ENCODE measurements at regions not wholly inside any gene's neighbourhood (a gene's known extent, or its start where the extent isn't known, plus 50 kb on each side); places are given as distances from the start of the nearest gene placed in this dataset.

DNA sequence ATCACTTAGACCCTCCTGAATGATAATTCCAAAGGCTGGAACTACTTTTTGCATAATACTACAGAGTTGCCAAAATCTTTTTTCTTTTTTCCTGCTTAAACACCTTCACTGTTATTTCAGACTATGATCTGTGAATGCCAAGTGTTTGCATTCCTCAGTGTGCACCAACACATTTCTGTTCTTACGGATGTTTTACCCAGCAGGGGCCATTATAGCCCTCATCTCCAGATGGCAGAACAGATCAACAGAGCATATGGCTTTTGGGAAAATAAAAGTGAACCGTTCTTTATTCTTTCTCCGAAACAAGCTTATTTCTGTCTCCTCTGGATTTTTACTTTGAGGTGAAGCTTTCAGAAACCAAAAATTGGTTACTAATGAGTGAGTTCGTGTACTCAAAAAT is 1226.6 kb upstream of the FAM98A start:
- H3K9ac ChIP-seq (ENCODE audit: low read length): no peak overlapping the region
- CTCF ChIA-PET: no interaction called here
- no peaks in the 10 kb centered on the region for H4K20me1 ChIP-seq (ENCODE audit: low read length)
- no peak for TF ChIP-seq EZH2 (IDR thresholded peaks at IDR 0.05; ENCODE audit: low read length, unreplicated experiment)
- no peak for TF ChIP-seq EZH2phosphoT487 (IDR thresholded peaks at IDR 0.05; ENCODE audit: borderline replicate concordance, low read length)
- TF ChIP-seq, protein P1, sequence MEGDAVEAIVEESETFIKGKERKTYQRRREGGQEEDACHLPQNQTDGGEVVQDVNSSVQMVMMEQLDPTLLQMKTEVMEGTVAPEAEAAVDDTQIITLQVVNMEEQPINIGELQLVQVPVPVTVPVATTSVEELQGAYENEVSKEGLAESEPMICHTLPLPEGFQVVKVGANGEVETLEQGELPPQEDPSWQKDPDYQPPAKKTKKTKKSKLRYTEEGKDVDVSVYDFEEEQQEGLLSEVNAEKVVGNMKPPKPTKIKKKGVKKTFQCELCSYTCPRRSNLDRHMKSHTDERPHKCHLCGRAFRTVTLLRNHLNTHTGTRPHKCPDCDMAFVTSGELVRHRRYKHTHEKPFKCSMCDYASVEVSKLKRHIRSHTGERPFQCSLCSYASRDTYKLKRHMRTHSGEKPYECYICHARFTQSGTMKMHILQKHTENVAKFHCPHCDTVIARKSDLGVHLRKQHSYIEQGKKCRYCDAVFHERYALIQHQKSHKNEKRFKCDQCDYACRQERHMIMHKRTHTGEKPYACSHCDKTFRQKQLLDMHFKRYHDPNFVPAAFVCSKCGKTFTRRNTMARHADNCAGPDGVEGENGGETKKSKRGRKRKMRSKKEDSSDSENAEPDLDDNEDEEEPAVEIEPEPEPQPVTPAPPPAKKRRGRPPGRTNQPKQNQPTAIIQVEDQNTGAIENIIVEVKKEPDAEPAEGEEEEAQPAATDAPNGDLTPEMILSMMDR (conservative IDR thresholded peaks at IDR 0.05; ENCODE audit: low read depth, low read length): no peak
- H3K79me2 ChIP-seq (ENCODE audit: low read length): no peaks in the 10 kb centered on the region
- H3F3A ChIP-seq (ENCODE audit: low read length, unreplicated experiment): no peaks in the 10 kb centered on the region
- POLR2A ChIA-PET (ENCODE audit: unreplicated experiment): no interaction called here
- H3K4me2 ChIP-seq (ENCODE audit: low read length): no peak overlapping the region
- H3K27me3 ChIP-seq (ENCODE audit: low read length): no peaks in the 10 kb centered on the region
- H3K4me1 ChIP-seq (ENCODE audit: insufficient read depth, low read length): no peaks in the 10 kb centered on the region
- no peaks in the 10 kb centered on the region for H3K9me2 ChIP-seq (replicated peaks; ENCODE audit: low read length)
- no peak overlapping the region for H2AFZ ChIP-seq (ENCODE audit: low read length)
- H3K27ac ChIP-seq (ENCODE audit: low read length): no peak overlapping the region
- BruUV-seq (replicated peaks): no TSS peak
- DNase-seq: no peak
- H3K9me3 ChIP-seq (ENCODE audit: low read length): peaks cover 5% of the 10 kb centered on the region; the same call in 1 of the 2 replicates
- ATAC-seq: no peak
- H3K36me3 ChIP-seq (ENCODE audit: low read depth, low read length): no peaks in the 10 kb centered on the region
- intact Hi-C loops (cut with micrococcal nuclease): no loop called here
- H3K4me3 ChIP-seq (ENCODE audit: low read length): no peak overlapping the region

DNA sequence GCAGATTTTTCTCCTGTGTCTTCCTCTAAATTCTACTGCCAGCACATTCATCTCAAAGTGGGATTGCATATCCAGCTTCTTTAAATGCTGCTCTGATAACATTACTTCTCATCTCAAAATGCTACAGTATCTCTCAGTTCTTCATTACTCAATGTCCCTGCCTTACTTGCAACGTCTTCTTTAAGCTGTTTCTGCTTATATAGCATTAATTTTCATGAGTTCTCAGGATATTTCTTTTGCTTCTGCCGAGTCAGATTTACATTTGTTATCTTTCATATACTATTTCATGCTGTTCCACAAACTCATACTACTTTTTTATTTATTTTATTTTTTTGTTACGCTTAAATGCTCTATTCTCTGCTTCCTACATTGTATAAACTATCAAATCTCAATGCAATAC is 1223.5 kb upstream of the FAM98A start:
- Histone ChIP-seq H3K9me2 (replicated peaks; ENCODE audit: low read length) (no peaks in the 10 kb centered on the region), H4K20me1 (ENCODE audit: low read length) (no peaks in the 10 kb centered on the region), H3F3A (ENCODE audit: low read length, unreplicated experiment) (no peaks in the 10 kb centered on the region), H3K27ac (ENCODE audit: low read length) (no peak overlapping the region), H3K4me1 (ENCODE audit: insufficient read depth, low read length) (no peaks in the 10 kb centered on the region), H3K79me2 (ENCODE audit: low read length) (no peaks in the 10 kb centered on the region), H3K9me3 (ENCODE audit: low read length) (no peaks in the 10 kb centered on the region; the same call in 1 of the 2 replicates), H3K4me3 (ENCODE audit: low read length) (no peak overlapping the region), H3K36me3 (ENCODE audit: low read depth, low read length) (no peaks in the 10 kb centered on the region), H3K4me2 (ENCODE audit: low read length) (no peak overlapping the region), H2AFZ (ENCODE audit: low read length) (no peak overlapping the region), H3K27me3 (ENCODE audit: low read length) (no peaks in the 10 kb centered on the region), H3K9ac (ENCODE audit: low read length) (no peak overlapping the region)
- TF ChIP-seq, protein P1 (conservative IDR thresholded peaks at IDR 0.05; ENCODE audit: low read depth, low read length): no peak
- TF ChIP-seq EZH2 (IDR thresholded peaks at IDR 0.05; ENCODE audit: low read length, unreplicated experiment): no peak
- TF ChIP-seq EZH2phosphoT487 (IDR thresholded peaks at IDR 0.05; ENCODE audit: borderline replicate concordance, low read length): no peak
- POLR2A ChIA-PET (ENCODE audit: unreplicated experiment): no interaction called here
- BruUV-seq (replicated peaks): no TSS peak
- intact Hi-C loops (cut with micrococcal nuclease): no loop called here
- DNase-seq (no peak), ATAC-seq (no peak)
- CTCF ChIA-PET: no interaction called here

DNA sequence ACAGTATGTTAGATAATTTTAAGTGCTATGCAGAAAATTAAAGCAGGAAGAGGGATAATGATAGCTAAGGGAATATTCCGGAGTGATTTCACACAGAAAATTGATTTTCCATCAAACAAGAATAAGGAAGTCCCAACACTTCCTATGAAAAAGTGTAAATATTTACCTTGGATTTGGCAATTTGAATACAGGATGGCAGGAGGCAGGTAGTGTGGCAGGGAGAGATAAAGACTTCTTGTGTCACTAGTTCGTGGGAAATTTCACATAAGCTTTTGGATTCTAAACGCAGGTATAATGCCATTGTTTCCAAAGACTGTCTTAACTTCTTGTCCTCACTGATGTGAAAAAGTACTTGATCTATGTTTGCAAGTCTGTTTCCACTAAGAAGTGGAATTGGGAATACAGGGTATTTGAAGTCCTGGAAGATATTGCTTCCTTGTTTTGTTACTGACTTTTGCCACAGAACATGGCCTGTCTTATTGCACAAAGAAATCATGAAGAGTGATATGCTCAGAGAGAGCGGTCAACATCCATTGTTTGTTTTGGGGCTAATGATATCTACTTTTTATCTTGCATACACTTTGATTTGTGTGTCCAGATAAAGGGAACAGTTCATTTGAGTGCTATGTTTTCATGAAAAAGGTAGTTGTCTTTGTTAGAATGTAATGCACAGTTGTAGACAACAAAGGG is 1216.1 kb upstream of the FAM98A start:
- TF ChIP-seq, protein P1 (conservative IDR thresholded peaks at IDR 0.05; ENCODE audit: low read depth, low read length): no peak
- TF ChIP-seq EZH2 (IDR thresholded peaks at IDR 0.05; ENCODE audit: low read length, unreplicated experiment) (no peak), EZH2phosphoT487 (IDR thresholded peaks at IDR 0.05; ENCODE audit: borderline replicate concordance, low read length) (no peak)
- Histone ChIP-seq H3K4me2 (ENCODE audit: low read length) (no peak overlapping the region), H3K36me3 (ENCODE audit: low read depth, low read length) (no peaks in the 10 kb centered on the region), H2AFZ (ENCODE audit: low read length) (no peak overlapping the region), H3K9ac (ENCODE audit: low read length) (no peak overlapping the region), H3K27me3 (ENCODE audit: low read length) (no peaks in the 10 kb centered on the region), H3K4me1 (ENCODE audit: insufficient read depth, low read length) (no peaks in the 10 kb centered on the region), H3K4me3 (ENCODE audit: low read length) (no peak overlapping the region), H4K20me1 (ENCODE audit: low read length) (no peaks in the 10 kb centered on the region), H3K27ac (ENCODE audit: low read length) (no peak overlapping the region), H3K9me3 (ENCODE audit: low read length) (no peaks in the 10 kb centered on the region), H3F3A (ENCODE audit: low read length, unreplicated experiment) (no peaks in the 10 kb centered on the region), H3K79me2 (ENCODE audit: low read length) (no peaks in the 10 kb centered on the region), H3K9me2 (replicated peaks; ENCODE audit: low read length) (no peaks in the 10 kb centered on the region)
- intact Hi-C loops (cut with micrococcal nuclease): no loop called here
- POLR2A ChIA-PET (ENCODE audit: unreplicated experiment): no interaction called here
- CTCF ChIA-PET: no interaction called here
- no TSS peak for BruUV-seq (replicated peaks)
- ATAC-seq: no peak
- no peak for DNase-seq
